BLaER1 treated with 17β-estradiol and CSF1 and Interleukin-3, amounts not matched to agents 10 nM and 100 nM (cell line): ENCODE measurements at regions not wholly inside any gene's neighbourhood (a gene's known extent, or its start where the extent isn't known, plus 50 kb on each side); places are given as distances from the start of the nearest gene placed in this dataset.
"Not testable (repeated sequence)": the region's sequence is repeated elsewhere in the genome, so short reads cannot be mapped to it uniquely, and the experiment has no call there.

Source experiments
- H3K27ac ChIP-seq, 11 experiments: shearing (Covaris generic); formaldehyde crosslinking; 2 replicates each; pipeline ENCODE4 v1.8.1; 2022
- H3K27me3 ChIP-seq, 11 experiments: shearing (Covaris generic); formaldehyde crosslinking; 2 replicates each; pipeline ENCODE4 v1.8.1; 2022
- H3K36me3 ChIP-seq, 11 experiments: shearing (Covaris generic); formaldehyde crosslinking; 2 replicates each; pipeline ENCODE4 v1.8.1; 2022
- H3K4me1 ChIP-seq, 10 experiments: shearing (Covaris generic); formaldehyde crosslinking; 2 replicates each; pipeline ENCODE4 v1.8.1; 2022
- H3K4me2 ChIP-seq, 11 experiments: shearing (Covaris generic); formaldehyde crosslinking; 2 replicates each; pipeline ENCODE4 v1.8.1; 2022
- H3K4me3 ChIP-seq, 10 experiments: shearing (Covaris generic); formaldehyde crosslinking; 2 replicates each; pipeline ENCODE4 v1.8.1; 2022
- H3K9ac ChIP-seq, 11 experiments: shearing (Covaris generic); formaldehyde crosslinking; 2 replicates each; pipeline ENCODE4 v1.8.1; 2022
- H3K9me3 ChIP-seq, 11 experiments: shearing (Covaris generic); formaldehyde crosslinking; replicated peaks in 1 of 11; 2 replicates each; pipeline ENCODE4 v1.8.1; 2022
- H4K20me1 ChIP-seq, 11 experiments: shearing (Covaris generic); formaldehyde crosslinking; 2 replicates each; pipeline ENCODE4 v1.8.1; 2022
- Cebpa-rat ChIP-seq, 11 experiments: shearing (Covaris generic); IDR thresholded peaks; 2 replicates each; pipeline ENCODE4 v1.8.1; 2022

GRCh38 chr17:53765609-53766008 is 57.1 kb upstream of the KIF2B start:
- TF ChIP-seq Cebpa-rat (IDR thresholded peaks at IDR 0.05): no peak
- no peaks in the 10 kb centered on the region for H3K4me1 ChIP-seq
- H3K9ac ChIP-seq: no peak overlapping the region
- no peak overlapping the region for H3K4me2 ChIP-seq
- H3K36me3 ChIP-seq: no peaks in the 10 kb centered on the region
- H3K4me3 ChIP-seq: no peak overlapping the region
- H3K9me3 ChIP-seq: peaks cover 0 to 4% (median 0%) of the 10 kb centered on the region in 11 experiments; a peak in 1 of 22 replicates
- no peaks in the 10 kb centered on the region for H4K20me1 ChIP-seq
- no peak overlapping the region for H3K27ac ChIP-seq
- no peaks in the 10 kb centered on the region for H3K27me3 ChIP-seq

- Histone ChIP-seq H3K9ac (no peak overlapping the region), H3K36me3 (no peaks in the 10 kb centered on the region), H3K4me3 (no peak overlapping the region), H3K27me3 (no peaks in the 10 kb centered on the region), H3K4me2 (no peak overlapping the region), H3K9me3 (peaks cover 0 to 4% (median 0%) of the 10 kb centered on the region in 11 experiments; a peak in 1 of 22 replicates), H3K27ac (no peak overlapping the region), H4K20me1 (no peaks in the 10 kb centered on the region), H3K4me1 (no peaks in the 10 kb centered on the region)
- no peak for TF ChIP-seq Cebpa-rat (IDR thresholded peaks at IDR 0.05)
Observed at GRCh38 chr17:53765129-53765528, 57.6 kb upstream of the KIF2B start.

- TF ChIP-seq Cebpa-rat (IDR thresholded peaks at IDR 0.05): no peak
- Histone ChIP-seq H3K9ac (no peak overlapping the region), H4K20me1 (no peaks in the 10 kb centered on the region), H3K36me3 (no peaks in the 10 kb centered on the region), H3K27me3 (no peaks in the 10 kb centered on the region), H3K4me1 (no peaks in the 10 kb centered on the region), H3K4me3 (no peak overlapping the region), H3K9me3 (peaks cover 0 to 10% (median 0%) of the 10 kb centered on the region in 11 experiments; a peak in 4 of 22 replicates), H3K4me2 (no peak overlapping the region), H3K27ac (no peak overlapping the region)
Observed at GRCh38 chr17:53757559-53757958, 65.2 kb upstream of the KIF2B start.

- H3K9ac ChIP-seq, H3K4me1 ChIP-seq, H3K36me3 ChIP-seq, H3K27me3 ChIP-seq, H3K4me3 ChIP-seq, H3K4me2 ChIP-seq, H4K20me1 ChIP-seq, H3K27ac ChIP-seq: not testable (repeated sequence)
- peaks cover 0 to 10% (median 0%) of the 10 kb centered on the region in 11 experiments; a peak in 3 of 22 replicates for H3K9me3 ChIP-seq
Observed at GRCh38 chr17:53757116-53757515, 65.6 kb upstream of the KIF2B start.

- H3K27ac ChIP-seq: no peak overlapping the region
- H3K4me1 ChIP-seq: peaks cover 0 to 22% (median 0%) of the 10 kb centered on the region in 10 experiments; a peak in 7 of 20 replicates
Observed at GRCh38 chr17:53749178-53749577, 73.5 kb upstream of the KIF2B start.

GRCh38 chr17:53748159-53748820 is 74.4 kb upstream of the KIF2B start:
- not testable (repeated sequence) for H4K20me1 ChIP-seq, H3K36me3 ChIP-seq, H3K4me3 ChIP-seq, H3K9me3 ChIP-seq, H3K27me3 ChIP-seq, H3K9ac ChIP-seq, H3K27ac ChIP-seq
- Histone ChIP-seq H3K4me1 (peaks cover 0 to 22% (median 0%) of the 10 kb centered on the region in 10 experiments; a peak in 7 of 20 replicates), H3K4me2 (peak overlapping the region in 2 of 11 experiments; percentile 25 to 48; a peak in 4 of 22 replicates)

More at GRCh38 chr17:53749178-53749577, 73.5 kb upstream of the KIF2B start:
- no peaks in the 10 kb centered on the region for H4K20me1 ChIP-seq
- no peak for TF ChIP-seq Cebpa-rat (IDR thresholded peaks at IDR 0.05)
- no peaks in the 10 kb centered on the region for H3K36me3 ChIP-seq
- no peak overlapping the region for H3K4me3 ChIP-seq
- H3K9me3 ChIP-seq: peaks cover 0 to 4% (median 0%) of the 10 kb centered on the region in 11 experiments; a peak in 4 of 22 replicates
- no peaks in the 10 kb centered on the region for H3K27me3 ChIP-seq
- H3K4me2 ChIP-seq: peak overlapping the region in 2 of 11 experiments; percentile 25 to 48; a peak in 4 of 22 replicates
- no peak overlapping the region for H3K9ac ChIP-seq

- no peaks in the 10 kb centered on the region for H4K20me1 ChIP-seq
- H3K36me3 ChIP-seq: no peaks in the 10 kb centered on the region
- no peak overlapping the region for H3K9ac ChIP-seq
- H3K4me1 ChIP-seq: no peaks in the 10 kb centered on the region
- no peak overlapping the region for H3K4me3 ChIP-seq
- no peak overlapping the region for H3K4me2 ChIP-seq
- no peak overlapping the region for H3K27ac ChIP-seq
- no peaks in the 10 kb centered on the region for H3K27me3 ChIP-seq
- no peak for TF ChIP-seq Cebpa-rat (IDR thresholded peaks at IDR 0.05)
- no peaks in the 10 kb centered on the region for H3K9me3 ChIP-seq
Observed at GRCh38 chr17:53740312-53740711, 82.4 kb upstream of the KIF2B start.

GRCh38 chr17:53736516-53737240 is 86.0 kb upstream of the KIF2B start:
- no peak overlapping the region for H3K4me2 ChIP-seq
- no peaks in the 10 kb centered on the region for H3K27me3 ChIP-seq
- H3K9me3 ChIP-seq: no peaks in the 10 kb centered on the region
- H3K36me3 ChIP-seq: no peaks in the 10 kb centered on the region
- H3K4me3 ChIP-seq: no peak overlapping the region
- 0 out of 20 replicates have a peak, but pooled peaks cover 0 to 8% (median 0%) of the 10 kb centered on the region in 10 experiments for H3K4me1 ChIP-seq
- H3K9ac ChIP-seq: no peak overlapping the region
- TF ChIP-seq Cebpa-rat (IDR thresholded peaks at IDR 0.05): no peak
- no peaks in the 10 kb centered on the region for H4K20me1 ChIP-seq
- no peak overlapping the region for H3K27ac ChIP-seq

GRCh38 chr17:53724726-53725125 is 98.0 kb upstream of the KIF2B start:
- no peaks in the 10 kb centered on the region for H4K20me1 ChIP-seq
- no peaks in the 10 kb centered on the region for H3K27me3 ChIP-seq
- H3K4me1 ChIP-seq: peaks cover 0 to 19% (median 7%) of the 10 kb centered on the region in 10 experiments; a peak in 11 of 20 replicates
- peaks cover 19 to 29% (median 23%) of the 10 kb centered on the region in 11 experiments for H3K9me3 ChIP-seq
- TF ChIP-seq Cebpa-rat (IDR thresholded peaks at IDR 0.05): no peak
- H3K27ac ChIP-seq: no peak overlapping the region
- H3K36me3 ChIP-seq: no peaks in the 10 kb centered on the region
- H3K4me2 ChIP-seq: no peak overlapping the region
- H3K4me3 ChIP-seq: no peak overlapping the region
- H3K9ac ChIP-seq: no peak overlapping the region
